ENCODE measurements at regions not wholly inside any gene's neighbourhood (a gene's known extent, or its start where the extent isn't known, plus 50 kb on each side); places are given as distances from the start of the nearest gene placed in this dataset.
"Not testable (repeated sequence)": the region's sequence is repeated elsewhere in the genome, so short reads cannot be mapped to it uniquely, and the experiment has no call there.

- no peaks in the 10 kb centered on the region for H3K4me1 ChIP-seq (ENCODE audit: insufficient read depth, insufficient read length)
- no peaks in the 10 kb centered on the region for H3K36me3 ChIP-seq (ENCODE audit: insufficient read depth, insufficient read length, low read length)
- TF ChIP-seq YY1 (IDR thresholded peaks at IDR 0.05; ENCODE audit: insufficient read depth, insufficient read length) (no peak), SUZ12 (IDR thresholded peaks at IDR 0.05; ENCODE audit: extremely low read depth, insufficient read depth, insufficient read length) (no peak), ZNF274 (IDR thresholded peaks at IDR 0.05; ENCODE audit: low read depth, low read length) (no peak)
- H3K4me3 ChIP-seq (ENCODE audit: insufficient read length, low read depth), result no peak overlapping the region
- peaks cover 31% of the 10 kb centered on the region for H3K9me3 ChIP-seq (ENCODE audit: insufficient read depth, low read length)
- H3K27me3 ChIP-seq (ENCODE audit: insufficient read depth, insufficient read length), result no peaks in the 10 kb centered on the region
- DNase-seq (ENCODE audit: low read depth, low spot score), result no peak
- no peak overlapping the region for H3K9ac ChIP-seq (ENCODE audit: insufficient read length, low read depth)
Observed at GRCh38 chr21:20151741-20152140, 846.5 kb upstream of the NCAM2 start.

GRCh38 chr21:20163167-20163566 lies 835.0 kb upstream of the NCAM2 start:
- Histone ChIP-seq H3K9me3 (ENCODE audit: insufficient read depth, low read length) (no peaks in the 10 kb centered on the region), H3K4me1 (ENCODE audit: insufficient read depth, insufficient read length) (no peaks in the 10 kb centered on the region), H3K4me3 (ENCODE audit: insufficient read length, low read depth) (no peak overlapping the region), H3K36me3 (ENCODE audit: insufficient read depth, insufficient read length, low read length) (no peaks in the 10 kb centered on the region), H3K27me3 (ENCODE audit: insufficient read depth, insufficient read length) (no peaks in the 10 kb centered on the region), H3K9ac (ENCODE audit: insufficient read length, low read depth) (no peak overlapping the region)
- no peak for TF ChIP-seq SUZ12 (IDR thresholded peaks at IDR 0.05; ENCODE audit: extremely low read depth, insufficient read depth, insufficient read length)
- no peak for TF ChIP-seq ZNF274 (IDR thresholded peaks at IDR 0.05; ENCODE audit: low read depth, low read length)
- no peak for TF ChIP-seq YY1 (IDR thresholded peaks at IDR 0.05; ENCODE audit: insufficient read depth, insufficient read length)
- DNase-seq (ENCODE audit: low read depth, low spot score), result no peak

GRCh38 chr21:20167059-20167458 lies 831.1 kb upstream of the NCAM2 start:
- no peak for TF ChIP-seq YY1 (IDR thresholded peaks at IDR 0.05; ENCODE audit: insufficient read depth, insufficient read length)
- no peak for TF ChIP-seq SUZ12 (IDR thresholded peaks at IDR 0.05; ENCODE audit: extremely low read depth, insufficient read depth, insufficient read length)
- no peak for TF ChIP-seq ZNF274 (IDR thresholded peaks at IDR 0.05; ENCODE audit: low read depth, low read length)
- no peak overlapping the region for H3K9ac ChIP-seq (ENCODE audit: insufficient read length, low read depth)
- no peaks in the 10 kb centered on the region for H3K27me3 ChIP-seq (ENCODE audit: insufficient read depth, insufficient read length)
- no peak overlapping the region for H3K4me3 ChIP-seq (ENCODE audit: insufficient read length, low read depth)
- H3K9me3 ChIP-seq (ENCODE audit: insufficient read depth, low read length), result no peaks in the 10 kb centered on the region
- no peaks in the 10 kb centered on the region for H3K4me1 ChIP-seq (ENCODE audit: insufficient read depth, insufficient read length)
- no peaks in the 10 kb centered on the region for H3K36me3 ChIP-seq (ENCODE audit: insufficient read depth, insufficient read length, low read length)
- no peak for DNase-seq (ENCODE audit: low read depth, low spot score)

- DNase-seq (ENCODE audit: low read depth, low spot score), result no peak
- no peak overlapping the region for H3K9ac ChIP-seq (ENCODE audit: insufficient read length, low read depth)
- no peaks in the 10 kb centered on the region for H3K4me1 ChIP-seq (ENCODE audit: insufficient read depth, insufficient read length)
- no peaks in the 10 kb centered on the region for H3K9me3 ChIP-seq (ENCODE audit: insufficient read depth, low read length)
- no peak for TF ChIP-seq ZNF274 (IDR thresholded peaks at IDR 0.05; ENCODE audit: low read depth, low read length)
- TF ChIP-seq SUZ12 (IDR thresholded peaks at IDR 0.05; ENCODE audit: extremely low read depth, insufficient read depth, insufficient read length), result no peak
- TF ChIP-seq YY1 (IDR thresholded peaks at IDR 0.05; ENCODE audit: insufficient read depth, insufficient read length), result no peak
- H3K36me3 ChIP-seq (ENCODE audit: insufficient read depth, insufficient read length, low read length), result no peaks in the 10 kb centered on the region
- no peaks in the 10 kb centered on the region for H3K27me3 ChIP-seq (ENCODE audit: insufficient read depth, insufficient read length)
- H3K4me3 ChIP-seq (ENCODE audit: insufficient read length, low read depth), result no peak overlapping the region
Observed at GRCh38 chr21:20169812-20170576, 828.2 kb upstream of the NCAM2 start.

- no peaks in the 10 kb centered on the region for H3K36me3 ChIP-seq (ENCODE audit: insufficient read depth, insufficient read length, low read length)
- peaks cover 8% of the 10 kb centered on the region for H3K9me3 ChIP-seq (ENCODE audit: insufficient read depth, low read length)
- no peaks in the 10 kb centered on the region for H3K27me3 ChIP-seq (ENCODE audit: insufficient read depth, insufficient read length)
- DNase-seq (ENCODE audit: low read depth, low spot score), result no peak
- no peak overlapping the region for H3K9ac ChIP-seq (ENCODE audit: insufficient read length, low read depth)
- H3K4me3 ChIP-seq (ENCODE audit: insufficient read length, low read depth), result no peak overlapping the region
- H3K4me1 ChIP-seq (ENCODE audit: insufficient read depth, insufficient read length), result no peaks in the 10 kb centered on the region
- TF ChIP-seq SUZ12 (IDR thresholded peaks at IDR 0.05; ENCODE audit: extremely low read depth, insufficient read depth, insufficient read length) (no peak), YY1 (IDR thresholded peaks at IDR 0.05; ENCODE audit: insufficient read depth, insufficient read length) (no peak), ZNF274 (IDR thresholded peaks at IDR 0.05; ENCODE audit: low read depth, low read length) (no peak)
Observed at GRCh38 chr21:20186186-20186585, 812.0 kb upstream of the NCAM2 start.

GRCh38 chr21:20187028-20187427 lies 811.2 kb upstream of the NCAM2 start:
- TF ChIP-seq YY1 (IDR thresholded peaks at IDR 0.05; ENCODE audit: insufficient read depth, insufficient read length) (no peak), ZNF274 (IDR thresholded peaks at IDR 0.05; ENCODE audit: low read depth, low read length) (no peak), SUZ12 (IDR thresholded peaks at IDR 0.05; ENCODE audit: extremely low read depth, insufficient read depth, insufficient read length) (no peak)
- DNase-seq (ENCODE audit: low read depth, low spot score), result no peak
- Histone ChIP-seq H3K4me1 (ENCODE audit: insufficient read depth, insufficient read length) (no peaks in the 10 kb centered on the region), H3K36me3 (ENCODE audit: insufficient read depth, insufficient read length, low read length) (no peaks in the 10 kb centered on the region), H3K9ac (ENCODE audit: insufficient read length, low read depth) (no peak overlapping the region), H3K9me3 (ENCODE audit: insufficient read depth, low read length) (peaks cover 8% of the 10 kb centered on the region), H3K4me3 (ENCODE audit: insufficient read length, low read depth) (no peak overlapping the region), H3K27me3 (ENCODE audit: insufficient read depth, insufficient read length) (no peaks in the 10 kb centered on the region)

- H3K4me3 ChIP-seq (ENCODE audit: insufficient read length, low read depth); H3K36me3 ChIP-seq (ENCODE audit: insufficient read depth, insufficient read length, low read length); H3K27me3 ChIP-seq (ENCODE audit: insufficient read depth, insufficient read length); DNase-seq (ENCODE audit: low read depth, low spot score); H3K9ac ChIP-seq (ENCODE audit: insufficient read length, low read depth); H3K9me3 ChIP-seq (ENCODE audit: insufficient read depth, low read length); H3K4me1 ChIP-seq (ENCODE audit: insufficient read depth, insufficient read length): not testable (repeated sequence)
Observed at GRCh38 chr21:20201323-20201722, 796.9 kb upstream of the NCAM2 start.

Data from NT2/D1 (cell line).